WERI-Rb-1 (cell line): ENCODE measurements at regions not wholly inside any gene's neighbourhood (a gene's known extent, or its start where the extent isn't known, plus 50 kb on each side); places are given as distances from the start of the nearest gene placed in this dataset.
"Not testable (repeated sequence)": the region's sequence is repeated elsewhere in the genome, so short reads cannot be mapped to it uniquely, and the experiment has no call there.

Source experiments
- DNase-seq: peaks from one replicate; pipeline ENCODE4 v3.0.0-alpha.2; 2020
- H3K27ac ChIP-seq: fragments of 250-450 bp; sonication (Bioruptor Pico); 2 replicates; pipeline ENCODE4 v1.5.1; 2020; ENCODE audit warnings: mild to moderate bottlenecking, moderate library complexity
- H3K27me3 ChIP-seq: fragments of 250-450 bp; sonication (Bioruptor Pico); 2 replicates; pipeline ENCODE4 v1.5.1; 2021; ENCODE audit warnings: mild to moderate bottlenecking, low read depth, moderate library complexity; ENCODE audit not compliant: insufficient read depth, severe bottlenecking
- H3K36me3 ChIP-seq: fragments of 250-450 bp; sonication (Bioruptor Pico); 2 replicates; pipeline ENCODE4 v1.5.1; 2020; ENCODE audit warnings: mild to moderate bottlenecking, moderate library complexity
- H3K4me3 ChIP-seq: 2 replicates; pipeline ENCODE4 v1.5.1; 2011; ENCODE audit warnings: low read depth, mild to moderate bottlenecking, control low read depth, low read length
- H3K9me3 ChIP-seq: fragments of 250-450 bp; sonication (Bioruptor Pico); 2 replicates; pipeline ENCODE4 v1.5.1; 2021; ENCODE audit warnings: mild to moderate bottlenecking, moderate library complexity; ENCODE audit not compliant: severe bottlenecking
- CTCF ChIP-seq: IDR thresholded peaks from 2 replicates; pipeline ENCODE4 v1.5.1; 2011; ENCODE audit warnings: low read depth, mild to moderate bottlenecking, control low read depth, inconsistent platforms, low read length

GRCh38 chr3:3927198-3927597 is 128.0 kb downstream of the LRRN1 start:
- Histone ChIP-seq H3K9me3 (no peaks in the 10 kb centered on the region), H3K36me3 (no peaks in the 10 kb centered on the region), H3K4me3 (no peak overlapping the region), H3K27me3 (no peaks in the 10 kb centered on the region), H3K27ac (no peak overlapping the region)
- DNase-seq = no peak
- no peak for TF ChIP-seq CTCF

GRCh38 chr3:3927965-3928364 is 128.7 kb downstream of the LRRN1 start:
- Histone ChIP-seq H3K4me3 (no peak overlapping the region), H3K27me3 (no peaks in the 10 kb centered on the region), H3K27ac (no peak overlapping the region), H3K36me3 (no peaks in the 10 kb centered on the region), H3K9me3 (no peaks in the 10 kb centered on the region)
- TF ChIP-seq CTCF = no peak
- no peak for DNase-seq

- DNase-seq = peak; percentile 8
- H3K27ac ChIP-seq, H3K4me3 ChIP-seq, H3K27me3 ChIP-seq, H3K36me3 ChIP-seq, H3K9me3 ChIP-seq: not testable (repeated sequence)
Measured at GRCh38 chr3:3941380-3941779, 142.1 kb downstream of the LRRN1 start.

- H3K27me3 ChIP-seq = no peaks in the 10 kb centered on the region
- no peaks in the 10 kb centered on the region for H3K36me3 ChIP-seq
- DNase-seq = no peak
- TF ChIP-seq CTCF = no peak
- no peak overlapping the region for H3K27ac ChIP-seq
- no peaks in the 10 kb centered on the region for H3K9me3 ChIP-seq
- no peak overlapping the region for H3K4me3 ChIP-seq
Measured at GRCh38 chr3:3951071-3951470, 151.8 kb downstream of the LRRN1 start.

- Histone ChIP-seq H3K9me3 (no peaks in the 10 kb centered on the region), H3K27me3 (no peaks in the 10 kb centered on the region), H3K36me3 (no peaks in the 10 kb centered on the region), H3K4me3 (no peak overlapping the region), H3K27ac (no peak overlapping the region)
- TF ChIP-seq CTCF = no peak
- DNase-seq = no peak
Measured at GRCh38 chr3:3951501-3951900, 152.3 kb downstream of the LRRN1 start.

GRCh38 chr3:3962867-3963266 is 163.6 kb downstream of the LRRN1 start:
- DNase-seq, H3K9me3 ChIP-seq, H3K36me3 ChIP-seq, H3K27ac ChIP-seq, H3K4me3 ChIP-seq, H3K27me3 ChIP-seq: not testable (repeated sequence)

GRCh38 chr3:3984053-3984452 is 184.8 kb downstream of the LRRN1 start:
- Histone ChIP-seq H3K27ac (no peak overlapping the region), H3K36me3 (no peaks in the 10 kb centered on the region), H3K9me3 (no peaks in the 10 kb centered on the region), H3K4me3 (no peak overlapping the region), H3K27me3 (no peaks in the 10 kb centered on the region)
- TF ChIP-seq CTCF = no peak
- no peak for DNase-seq
